ENCODE measurements at regions not wholly inside any gene's neighbourhood (a gene's known extent, or its start where the extent isn't known, plus 50 kb on each side); places are given as distances from the start of the nearest gene placed in this dataset.

GRCh38 chr6:19269341-19269898 is 567.8 kb upstream of the ID4 start (continued):
- TF ChIP-seq CHD7 (IDR thresholded peaks at IDR 0.05; ENCODE audit: insufficient replicate concordance, low read length): no peak
- TF ChIP-seq JUND (IDR thresholded peaks at IDR 0.05; ENCODE audit: low read length): no peak
- no peak for TF ChIP-seq RAD21 (IDR thresholded peaks at IDR 0.05 in 1 of 2, conservative IDR thresholded peaks at IDR 0.05 in 1 of 2; ENCODE audit: low read depth in 2 of 2, low read length in 2 of 2)
- TF ChIP-seq TAF1 (IDR thresholded peaks at IDR 0.05; ENCODE audit: low read depth, low read length): no peak
- no peak for TF ChIP-seq SRF (IDR thresholded peaks at IDR 0.05; ENCODE audit: low read depth, low read length)
- no peak for TF ChIP-seq POLR2AphosphoS5 (IDR thresholded peaks at IDR 0.05; ENCODE audit: low read depth, low read length)
- no peak for TF ChIP-seq TCF12 (IDR thresholded peaks at IDR 0.05; ENCODE audit: low read depth, low read length)
- no peak for TF ChIP-seq GABPA (IDR thresholded peaks at IDR 0.05; ENCODE audit: borderline replicate concordance, insufficient read depth, low read length)
- TF ChIP-seq ATF2 (IDR thresholded peaks at IDR 0.05; ENCODE audit: low read length): no peak
- TF ChIP-seq SP2 (IDR thresholded peaks at IDR 0.05; ENCODE audit: low read length): no peak

All from H1 (cell line).